ENCODE measurements at regions not wholly inside any gene's neighbourhood (a gene's known extent, or its start where the extent isn't known, plus 50 kb on each side); places are given as distances from the start of the nearest gene placed in this dataset.

GRCh38 chr6:135583256-135583761 is 85.8 kb upstream of the AHI1 start:
- no peak overlapping the region for H3K27ac ChIP-seq (ENCODE audit: low read depth in 1 of 2, low read length in 1 of 2)
- DNase-seq, result no peak
- H3K36me3 ChIP-seq (ENCODE audit: control insufficient read depth in 4 of 4, insufficient read depth in 4 of 4, low read length in 4 of 4), result no peaks in the 10 kb centered on the region
- TF ChIP-seq, protein P1, sequence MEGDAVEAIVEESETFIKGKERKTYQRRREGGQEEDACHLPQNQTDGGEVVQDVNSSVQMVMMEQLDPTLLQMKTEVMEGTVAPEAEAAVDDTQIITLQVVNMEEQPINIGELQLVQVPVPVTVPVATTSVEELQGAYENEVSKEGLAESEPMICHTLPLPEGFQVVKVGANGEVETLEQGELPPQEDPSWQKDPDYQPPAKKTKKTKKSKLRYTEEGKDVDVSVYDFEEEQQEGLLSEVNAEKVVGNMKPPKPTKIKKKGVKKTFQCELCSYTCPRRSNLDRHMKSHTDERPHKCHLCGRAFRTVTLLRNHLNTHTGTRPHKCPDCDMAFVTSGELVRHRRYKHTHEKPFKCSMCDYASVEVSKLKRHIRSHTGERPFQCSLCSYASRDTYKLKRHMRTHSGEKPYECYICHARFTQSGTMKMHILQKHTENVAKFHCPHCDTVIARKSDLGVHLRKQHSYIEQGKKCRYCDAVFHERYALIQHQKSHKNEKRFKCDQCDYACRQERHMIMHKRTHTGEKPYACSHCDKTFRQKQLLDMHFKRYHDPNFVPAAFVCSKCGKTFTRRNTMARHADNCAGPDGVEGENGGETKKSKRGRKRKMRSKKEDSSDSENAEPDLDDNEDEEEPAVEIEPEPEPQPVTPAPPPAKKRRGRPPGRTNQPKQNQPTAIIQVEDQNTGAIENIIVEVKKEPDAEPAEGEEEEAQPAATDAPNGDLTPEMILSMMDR (IDR thresholded peaks at IDR 0.05; ENCODE audit: control extremely low read depth, extremely low read depth), result no peak
- H3K4me1 ChIP-seq (ENCODE audit: control insufficient read depth in 5 of 5, insufficient read depth in 5 of 5, low read length in 5 of 5), result no peaks in the 10 kb centered on the region
- no peaks in the 10 kb centered on the region for H3K27me3 ChIP-seq (ENCODE audit: control insufficient read depth in 3 of 3, insufficient read depth in 3 of 3, low read length in 2 of 3)
- no peak overlapping the region for H3K9ac ChIP-seq (ENCODE audit: insufficient read depth in 1 of 2, low read length in 2 of 2)
- WGBS, 2 donors, result 49 to 86% methylated on average over 1 of the region's 1 CpG
- no peak overlapping the region for H3K4me3 ChIP-seq
- no peak for ATAC-seq (ENCODE audit: insufficient read depth, low FRiP score)
- no peaks in the 10 kb centered on the region for H3K9me3 ChIP-seq (ENCODE audit: control insufficient read depth in 4 of 4, insufficient read depth in 3 of 4, low read length in 3 of 4)

DNA sequence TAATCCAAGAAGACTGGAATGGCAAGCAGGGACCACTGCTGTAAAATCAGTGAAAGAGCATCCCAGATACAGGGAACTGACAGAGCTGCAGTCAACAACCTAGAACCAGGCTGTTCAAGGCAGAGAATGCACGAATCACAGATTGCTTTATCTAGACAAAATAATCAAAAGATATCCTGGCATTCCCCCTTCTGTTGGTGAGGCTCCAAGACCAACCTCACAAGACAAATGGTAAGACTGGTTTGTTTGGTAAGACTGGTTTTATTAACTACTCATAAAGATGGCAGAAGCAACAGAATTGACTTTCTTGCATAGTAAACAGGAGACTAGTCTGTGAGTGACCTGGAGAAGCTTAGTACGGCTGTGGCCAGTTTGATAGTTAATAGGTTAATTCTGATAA is 88.8 kb upstream of the AHI1 start:
- TF ChIP-seq, protein P1 (IDR thresholded peaks at IDR 0.05; ENCODE audit: control extremely low read depth, extremely low read depth), result no peak
- H3K27ac ChIP-seq (ENCODE audit: low read depth in 1 of 2, low read length in 1 of 2), result no peak overlapping the region
- DNase-seq (no peak), ATAC-seq (ENCODE audit: insufficient read depth, low FRiP score) (no peak)
- 54 to 72% methylated on average over 2 of the region's 2 CpGs for WGBS, 2 donors
- peaks cover 0 to 5% (median 0%) of the 10 kb centered on the region in 4 donors for H3K9me3 ChIP-seq (ENCODE audit: control insufficient read depth in 4 of 4, insufficient read depth in 3 of 4, low read length in 3 of 4)
- no peak overlapping the region for H3K4me3 ChIP-seq
- H3K27me3 ChIP-seq (ENCODE audit: control insufficient read depth in 3 of 3, insufficient read depth in 3 of 3, low read length in 2 of 3), result no peaks in the 10 kb centered on the region
- H3K4me1 ChIP-seq (ENCODE audit: control insufficient read depth in 5 of 5, insufficient read depth in 5 of 5, low read length in 5 of 5), result no peaks in the 10 kb centered on the region
- H3K36me3 ChIP-seq (ENCODE audit: control insufficient read depth in 4 of 4, insufficient read depth in 4 of 4, low read length in 4 of 4), result no peaks in the 10 kb centered on the region
- H3K9ac ChIP-seq (ENCODE audit: insufficient read depth in 1 of 2, low read length in 2 of 2), result no peak overlapping the region

DNA sequence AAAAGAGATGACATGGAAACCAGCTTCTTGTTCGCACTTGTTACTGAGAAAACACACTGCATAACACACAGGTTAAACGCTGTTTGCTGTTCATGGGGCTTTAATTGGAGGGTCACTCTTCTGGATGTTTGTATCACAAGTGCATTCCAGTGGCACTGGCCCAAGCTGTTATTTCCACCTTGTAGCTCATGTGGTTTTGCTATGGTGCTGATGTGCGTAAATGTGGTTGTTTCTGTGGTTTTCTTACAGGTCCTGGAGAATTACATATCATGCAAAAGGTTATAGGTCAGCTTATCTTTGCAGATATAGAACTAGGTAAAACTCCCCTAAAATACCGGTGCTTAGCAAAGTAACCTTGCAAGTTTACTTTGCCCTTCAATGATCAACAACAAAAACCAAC is 89.3 kb upstream of the AHI1 start:
- ATAC-seq (ENCODE audit: insufficient read depth, low FRiP score) (peak; percentile 58), DNase-seq (peak; percentile 17 to 64 (median 18))
- H3K27me3 ChIP-seq (ENCODE audit: control insufficient read depth in 3 of 3, insufficient read depth in 3 of 3, low read length in 2 of 3), result no peaks in the 10 kb centered on the region

More for the DNA sequence above, 89.3 kb upstream of the AHI1 start:
- Histone ChIP-seq H3K36me3 (ENCODE audit: control insufficient read depth in 4 of 4, insufficient read depth in 4 of 4, low read length in 4 of 4) (no peaks in the 10 kb centered on the region), H3K9ac (ENCODE audit: insufficient read depth in 1 of 2, low read length in 2 of 2) (no peak overlapping the region), H3K4me3 (no peak overlapping the region), H3K4me1 (ENCODE audit: control insufficient read depth in 5 of 5, insufficient read depth in 5 of 5, low read length in 5 of 5) (no peaks in the 10 kb centered on the region), H3K27ac (ENCODE audit: low read depth in 1 of 2, low read length in 1 of 2) (no peak overlapping the region), H3K9me3 (ENCODE audit: control insufficient read depth in 4 of 4, insufficient read depth in 3 of 4, low read length in 3 of 4) (peaks cover 0 to 5% (median 0%) of the 10 kb centered on the region in 4 donors)
- 59 to 73% methylated on average over 4 of the region's 4 CpGs for WGBS, 2 donors
- TF ChIP-seq, protein P1 (IDR thresholded peaks at IDR 0.05; ENCODE audit: control extremely low read depth, extremely low read depth), result no peak
